OCI-LY1 (cell line): ENCODE measurements at regions not wholly inside any gene's neighbourhood (a gene's known extent, or its start where the extent isn't known, plus 50 kb on each side); places are given as distances from the start of the nearest gene placed in this dataset.

Source experiments
- H2AFZ ChIP-seq: fragments of 200-600 bp; sonication (generic), shearing (Covaris generic); 2 replicates; pipeline ENCODE4 v1.6.0; 2014; ENCODE audit warnings: antibody characterized with exemption, mild to moderate bottlenecking, low read length
- H3F3A ChIP-seq: fragments of 200-600 bp; sonication (generic), shearing (Covaris generic); 2 replicates; pipeline ENCODE4 v1.6.0; 2014; ENCODE audit warnings: mild to moderate bottlenecking, antibody characterized with exemption, low read length, moderate library complexity; ENCODE audit not compliant: insufficient read depth
- H3K27ac ChIP-seq: fragments of 200-600 bp; sonication (generic); 2 replicates; pipeline ENCODE4 v1.5.1; 2014; ENCODE audit warnings: low read length, mixed run types, mild to moderate bottlenecking, low read depth; ENCODE audit not compliant: poor library complexity, severe bottlenecking
- H3K27me3 ChIP-seq: fragments of 200-600 bp; sonication (generic); 2 replicates; pipeline ENCODE4 v1.6.0; 2014; ENCODE audit warnings: antibody characterized with exemption, mild to moderate bottlenecking, low read length, moderate library complexity; ENCODE audit not compliant: insufficient read depth
- H3K36me3 ChIP-seq: fragments of 200-600 bp; sonication (generic); 2 replicates; pipeline ENCODE4 v1.6.1; 2014; ENCODE audit warnings: mild to moderate bottlenecking, antibody characterized with exemption, low read length, moderate library complexity, mixed read lengths; ENCODE audit not compliant: insufficient read depth
- H3K4me1 ChIP-seq: fragments of 200-600 bp; sonication (generic); 2 replicates; pipeline ENCODE4 v1.5.1; 2014; ENCODE audit warnings: mild to moderate bottlenecking, low read length, moderate library complexity; ENCODE audit not compliant: insufficient read depth, severe bottlenecking
- H3K4me2 ChIP-seq: fragments of 200-600 bp; sonication (generic), shearing (Covaris generic); 2 replicates; pipeline ENCODE4 v1.6.1; 2014; ENCODE audit warnings: low read length
- H3K4me3 ChIP-seq: fragments of 200-600 bp; sonication (generic); 2 replicates; pipeline ENCODE4 v1.5.1; 2014; ENCODE audit warnings: low read length, low read depth, mild to moderate bottlenecking, mixed read lengths; ENCODE audit not compliant: poor library complexity, severe bottlenecking
- H3K79me2 ChIP-seq: fragments of 200-600 bp; shearing (Covaris generic); 2 replicates; pipeline ENCODE4 v1.6.1; 2016; ENCODE audit warnings: mixed run types, low read length, mixed read lengths; ENCODE audit not compliant: insufficient read depth
- H3K9ac ChIP-seq: fragments of 200-600 bp; sonication (generic), shearing (Covaris generic); 2 replicates; pipeline ENCODE4 v1.6.1; 2014; ENCODE audit warnings: mild to moderate bottlenecking, low read length, mixed read lengths
- H3K9me2 ChIP-seq: fragments of 200-600 bp; sonication (generic), shearing (Covaris generic); 2 replicates; pipeline ENCODE4 v1.6.1; 2014; ENCODE audit warnings: low read depth, mild to moderate bottlenecking, low read length, mixed read lengths
- H3K9me3 ChIP-seq: fragments of 200-600 bp; shearing (Covaris generic); 2 replicates; pipeline ENCODE4 v1.6.1; 2014; ENCODE audit warnings: low read length, mixed read lengths
- H4K20me1 ChIP-seq: fragments of 200-600 bp; sonication (generic), shearing (Covaris generic); 2 replicates; pipeline ENCODE4 v1.6.0; 2016; ENCODE audit warnings: mild to moderate bottlenecking, low read length; ENCODE audit not compliant: insufficient read depth
- EZH2 ChIP-seq: fragments of 200-600 bp; sonication (generic), shearing (Covaris generic); IDR thresholded peaks from 2 replicates; pipeline ENCODE4 v1.8.0; 2017; ENCODE audit warnings: borderline replicate concordance, mixed run types, mild to moderate bottlenecking, antibody characterized with exemption, low read length, moderate library complexity, mixed read lengths
- TF ChIP-seq, protein P1 (sequence below): fragments of 200-600 bp; sonication (generic), shearing (Covaris generic); IDR thresholded peaks from 2 replicates; pipeline ENCODE4 v1.5.1; 2017; ENCODE audit warnings: mild to moderate bottlenecking, antibody characterized with exemption, low read length, moderate library complexity, mixed read lengths

- Histone ChIP-seq H3K27ac (no peak overlapping the region), H3K9me3 (no peaks in the 10 kb centered on the region), H3K4me1 (peaks cover 18% of the 10 kb centered on the region), H2AFZ (no peak overlapping the region), H3K9me2 (no peaks in the 10 kb centered on the region), H3K4me3 (no peak overlapping the region), H3K36me3 (no peaks in the 10 kb centered on the region), H4K20me1 (no peaks in the 10 kb centered on the region), H3K79me2 (no peaks in the 10 kb centered on the region), H3K27me3 (peaks cover 10% of the 10 kb centered on the region), H3K9ac (no peak overlapping the region), H3K4me2 (no peak overlapping the region), H3F3A (no peaks in the 10 kb centered on the region)
- TF ChIP-seq, protein P1, sequence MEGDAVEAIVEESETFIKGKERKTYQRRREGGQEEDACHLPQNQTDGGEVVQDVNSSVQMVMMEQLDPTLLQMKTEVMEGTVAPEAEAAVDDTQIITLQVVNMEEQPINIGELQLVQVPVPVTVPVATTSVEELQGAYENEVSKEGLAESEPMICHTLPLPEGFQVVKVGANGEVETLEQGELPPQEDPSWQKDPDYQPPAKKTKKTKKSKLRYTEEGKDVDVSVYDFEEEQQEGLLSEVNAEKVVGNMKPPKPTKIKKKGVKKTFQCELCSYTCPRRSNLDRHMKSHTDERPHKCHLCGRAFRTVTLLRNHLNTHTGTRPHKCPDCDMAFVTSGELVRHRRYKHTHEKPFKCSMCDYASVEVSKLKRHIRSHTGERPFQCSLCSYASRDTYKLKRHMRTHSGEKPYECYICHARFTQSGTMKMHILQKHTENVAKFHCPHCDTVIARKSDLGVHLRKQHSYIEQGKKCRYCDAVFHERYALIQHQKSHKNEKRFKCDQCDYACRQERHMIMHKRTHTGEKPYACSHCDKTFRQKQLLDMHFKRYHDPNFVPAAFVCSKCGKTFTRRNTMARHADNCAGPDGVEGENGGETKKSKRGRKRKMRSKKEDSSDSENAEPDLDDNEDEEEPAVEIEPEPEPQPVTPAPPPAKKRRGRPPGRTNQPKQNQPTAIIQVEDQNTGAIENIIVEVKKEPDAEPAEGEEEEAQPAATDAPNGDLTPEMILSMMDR: no peak
- no peak for TF ChIP-seq EZH2
These were observed 147.5 kb upstream of the GSE1 start for GRCh38 chr16:85465328-85466303.

- no peak overlapping the region for H3K27ac ChIP-seq
- H3K4me3 ChIP-seq: no peak overlapping the region
- no peak overlapping the region for H3K4me2 ChIP-seq
- TF ChIP-seq, protein P1: no peak
- no peak for TF ChIP-seq EZH2
- H3K9me3 ChIP-seq: no peaks in the 10 kb centered on the region
- no peaks in the 10 kb centered on the region for H3K36me3 ChIP-seq
- no peaks in the 10 kb centered on the region for H3F3A ChIP-seq
- H2AFZ ChIP-seq: no peak overlapping the region
- peaks cover 7% of the 10 kb centered on the region for H3K27me3 ChIP-seq
- H3K9me2 ChIP-seq: no peaks in the 10 kb centered on the region
- no peaks in the 10 kb centered on the region for H4K20me1 ChIP-seq
- H3K9ac ChIP-seq: no peak overlapping the region
- peaks cover 11% of the 10 kb centered on the region for H3K4me1 ChIP-seq
- no peaks in the 10 kb centered on the region for H3K79me2 ChIP-seq
These were observed 146.8 kb upstream of the GSE1 start for GRCh38 chr16:85466304-85466700.

GRCh38 chr16:85466989-85467388 is 146.1 kb upstream of the GSE1 start:
- Histone ChIP-seq H3K79me2 (no peaks in the 10 kb centered on the region), H3K36me3 (no peaks in the 10 kb centered on the region), H3K27ac (no peak overlapping the region), H3F3A (no peaks in the 10 kb centered on the region), H2AFZ (no peak overlapping the region), H3K9ac (no peak overlapping the region), H3K9me3 (no peaks in the 10 kb centered on the region), H3K4me2 (no peak overlapping the region), H3K27me3 (peaks cover 5% of the 10 kb centered on the region; the same call in 1 of the 2 replicates), H4K20me1 (no peaks in the 10 kb centered on the region), H3K4me3 (no peak overlapping the region), H3K4me1 (peaks cover 4% of the 10 kb centered on the region), H3K9me2 (no peaks in the 10 kb centered on the region)
- TF ChIP-seq EZH2: no peak
- TF ChIP-seq, protein P1: no peak
